Testis (tissue), 2 donors: ENCODE measurements at regions not wholly inside any gene's neighbourhood (a gene's known extent, or its start where the extent isn't known, plus 50 kb on each side); places are given as distances from the start of the nearest gene placed in this dataset.
"Not testable (repeated sequence)": the region's sequence is repeated elsewhere in the genome, so short reads cannot be mapped to it uniquely, and the experiment has no call there.

Source experiments
- DNase-seq: peaks from one replicate; pipeline ENCODE4 v3.0.0-alpha.2; 2019
- H3K27ac ChIP-seq, 2 donors: fragments of 200-600 bp; sonication (generic); one replicate each; pipeline ENCODE4 v1.5.1; 2019
- H3K27me3 ChIP-seq: fragments of 200-600 bp; sonication (generic); one replicate; pipeline ENCODE4 v1.5.1; 2019
- H3K36me3 ChIP-seq: fragments of 200-600 bp; sonication (generic); one replicate; pipeline ENCODE4 v1.5.1; 2017; ENCODE audit warnings: low read depth; ENCODE audit errors: missing control alignments
- H3K4me1 ChIP-seq: fragments of 200-600 bp; sonication (generic); one replicate; pipeline ENCODE4 v1.5.1; 2019
- H3K4me3 ChIP-seq, 2 donors: fragments of 200-600 bp; sonication (generic); one replicate each; pipeline ENCODE4 v1.5.1; 2017 to 2019
- H3K9me3 ChIP-seq: fragments of 200-600 bp; sonication (generic); one replicate; pipeline ENCODE4 v1.5.1; 2017
- POLR2A ChIP-seq: fragments of 450-650 bp; IDR thresholded peaks from one replicate; pipeline ENCODE4 v1.6.1; 2017; ENCODE audit warnings: antibody characterized with exemption, mild to moderate bottlenecking, moderate library complexity
- WGBS, 2 donors: methylation state at CpG; one replicate each; pipeline ENCODE4 v1.1.5; 2018; 5-methylcytosine and 5-hydroxymethylcytosine counted together
- intact Hi-C: fragments of 100-400 bp; cut with DNase I; formaldehyde crosslinking; loops from one replicate; pipeline ENCODE4 v1.15.1; 2023; ENCODE audit warnings: low total_unique reads
- TF ChIP-seq, protein P1 (sequence below), 3 experiments: fragments of 450-650 bp in 2 of 3; fragments of 200-600 bp in 1 of 3; sonication (generic) in 1 of 3; IDR thresholded peaks; one replicate each; pipeline ENCODE4 v1.5.1; 2016 to 2019; ENCODE audit warnings: antibody characterized with exemption in 3 of 3, mild to moderate bottlenecking in 2 of 3, moderate library complexity in 1 of 3

DNA sequence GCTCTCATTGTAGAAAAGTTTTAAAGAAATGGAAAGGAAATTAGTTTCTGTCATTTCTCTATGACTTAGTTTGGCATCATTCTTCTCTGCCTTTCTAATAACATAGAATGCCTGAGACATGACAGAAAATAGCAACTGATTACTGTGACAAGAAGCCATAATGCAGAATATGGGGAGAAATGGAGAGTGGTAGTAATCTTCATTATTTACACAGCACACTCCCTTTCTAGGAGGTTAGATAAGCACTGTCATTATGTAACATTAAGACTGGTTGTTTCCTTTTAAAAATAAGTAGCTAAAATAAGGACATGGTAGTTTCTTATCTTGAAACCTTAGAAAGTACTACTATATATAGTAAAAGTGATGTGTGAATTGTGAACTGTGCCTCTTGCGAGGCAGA is 1227.9 kb upstream of the PABPC4L start:
- Histone ChIP-seq H3K36me3 (no peaks in the 10 kb centered on the region), H3K4me3 (no peak overlapping the region), H3K27ac (no peak overlapping the region), H3K4me1 (no peaks in the 10 kb centered on the region), H3K9me3 (no peaks in the 10 kb centered on the region), H3K27me3 (no peaks in the 10 kb centered on the region)
- TF ChIP-seq, protein P1, sequence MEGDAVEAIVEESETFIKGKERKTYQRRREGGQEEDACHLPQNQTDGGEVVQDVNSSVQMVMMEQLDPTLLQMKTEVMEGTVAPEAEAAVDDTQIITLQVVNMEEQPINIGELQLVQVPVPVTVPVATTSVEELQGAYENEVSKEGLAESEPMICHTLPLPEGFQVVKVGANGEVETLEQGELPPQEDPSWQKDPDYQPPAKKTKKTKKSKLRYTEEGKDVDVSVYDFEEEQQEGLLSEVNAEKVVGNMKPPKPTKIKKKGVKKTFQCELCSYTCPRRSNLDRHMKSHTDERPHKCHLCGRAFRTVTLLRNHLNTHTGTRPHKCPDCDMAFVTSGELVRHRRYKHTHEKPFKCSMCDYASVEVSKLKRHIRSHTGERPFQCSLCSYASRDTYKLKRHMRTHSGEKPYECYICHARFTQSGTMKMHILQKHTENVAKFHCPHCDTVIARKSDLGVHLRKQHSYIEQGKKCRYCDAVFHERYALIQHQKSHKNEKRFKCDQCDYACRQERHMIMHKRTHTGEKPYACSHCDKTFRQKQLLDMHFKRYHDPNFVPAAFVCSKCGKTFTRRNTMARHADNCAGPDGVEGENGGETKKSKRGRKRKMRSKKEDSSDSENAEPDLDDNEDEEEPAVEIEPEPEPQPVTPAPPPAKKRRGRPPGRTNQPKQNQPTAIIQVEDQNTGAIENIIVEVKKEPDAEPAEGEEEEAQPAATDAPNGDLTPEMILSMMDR (IDR thresholded peaks at IDR 0.05): no peak
- TF ChIP-seq POLR2A: no peak
- intact Hi-C loops: no loop called here
- 88 to 92% methylated on average over 1 of the region's 1 CpG for WGBS, 2 donors
- DNase-seq: no peak

DNA sequence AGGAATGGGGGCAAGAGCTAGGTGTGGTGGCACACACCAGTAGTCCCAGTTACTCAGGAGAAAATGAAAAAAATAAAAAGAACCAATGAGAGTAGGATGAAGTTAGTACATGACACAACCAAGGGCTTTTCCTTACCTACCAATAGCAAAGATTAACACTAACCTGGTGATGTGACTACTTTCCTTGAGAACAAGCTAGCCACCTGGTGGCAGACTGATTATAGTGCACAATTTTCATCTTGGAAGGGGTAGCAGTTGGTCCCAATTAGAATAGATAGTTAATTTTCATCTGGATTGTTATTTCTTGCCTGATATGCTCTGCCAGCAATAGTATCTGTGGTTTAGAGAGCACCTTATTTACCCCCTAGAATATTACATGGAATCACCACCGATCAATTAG is 1216.8 kb upstream of the PABPC4L start:
- TF ChIP-seq, protein P1 (IDR thresholded peaks at IDR 0.05): no peak
- WGBS, 2 donors: 97% methylated on average over 1 of the region's 1 CpG
- Histone ChIP-seq H3K4me1 (no peaks in the 10 kb centered on the region), H3K27ac (no peak overlapping the region), H3K4me3 (no peak overlapping the region), H3K9me3 (no peaks in the 10 kb centered on the region), H3K36me3 (no peaks in the 10 kb centered on the region), H3K27me3 (no peaks in the 10 kb centered on the region)
- DNase-seq: no peak
- intact Hi-C loops: no loop called here

DNA sequence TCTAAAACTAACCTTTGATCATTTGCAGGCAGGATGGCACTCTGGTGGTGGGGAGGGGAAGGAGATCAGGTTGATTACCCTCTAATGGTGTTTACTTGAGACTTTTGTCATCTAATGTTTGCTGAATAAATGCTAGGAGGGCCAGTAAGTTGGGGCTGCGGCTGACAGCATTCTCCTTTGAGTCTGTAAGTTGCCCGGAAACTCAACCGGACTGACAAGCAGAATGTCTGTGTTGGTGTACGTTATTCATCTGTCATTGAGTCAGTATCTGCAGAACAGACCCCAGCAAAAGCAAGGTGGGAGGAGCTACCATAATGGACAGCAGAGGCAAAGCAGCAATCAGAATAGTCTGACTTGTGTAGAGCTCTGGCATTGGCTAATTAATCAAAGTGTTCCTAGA is 1210.6 kb upstream of the PABPC4L start:
- Histone ChIP-seq H3K27ac (no peak overlapping the region), H3K4me3 (no peak overlapping the region), H3K4me1 (no peaks in the 10 kb centered on the region), H3K36me3 (no peaks in the 10 kb centered on the region), H3K9me3 (no peaks in the 10 kb centered on the region), H3K27me3 (no peaks in the 10 kb centered on the region)
- WGBS, 2 donors: 90 to 92% methylated on average over 3 to 4 of the region's 4 CpGs
- no peak for TF ChIP-seq POLR2A
- TF ChIP-seq, protein P1 (IDR thresholded peaks at IDR 0.05): no peak
- intact Hi-C loops: no loop called here
- DNase-seq: no peak

DNA sequence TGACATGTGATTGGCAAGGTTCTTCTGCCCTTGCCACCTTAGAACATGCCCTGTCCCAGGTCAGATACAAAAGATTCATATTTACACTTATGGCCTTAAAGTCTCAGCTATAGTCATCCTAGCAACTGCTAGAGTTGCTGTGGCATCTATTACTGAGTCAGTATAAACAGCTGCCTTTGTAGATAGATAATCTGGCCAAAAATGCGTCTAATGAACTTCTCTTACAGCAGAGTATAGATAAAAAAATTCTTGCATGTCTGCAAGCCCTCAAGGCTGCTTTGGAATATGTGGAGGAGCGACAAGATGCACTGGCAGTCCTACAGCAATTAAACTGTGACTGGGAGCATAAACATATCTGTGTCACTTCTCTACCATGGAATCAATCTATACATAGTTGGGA is 1209.7 kb upstream of the PABPC4L start:
- no peak for TF ChIP-seq POLR2A
- TF ChIP-seq, protein P1 (IDR thresholded peaks at IDR 0.05): no peak
- WGBS, 2 donors: 35 to 42% methylated on average over 2 of the region's 2 CpGs

GRCh38 chr4:135409261-135409660 is 1207.7 kb upstream of the PABPC4L start:
- intact Hi-C loops, H3K27me3 ChIP-seq: not testable (repeated sequence)

More for the DNA sequence above, 1209.7 kb upstream of the PABPC4L start:
- H3K36me3 ChIP-seq: no peaks in the 10 kb centered on the region
- intact Hi-C loops: no loop called here
- no peaks in the 10 kb centered on the region for H3K9me3 ChIP-seq
- H3K4me3 ChIP-seq: no peak overlapping the region
- no peaks in the 10 kb centered on the region for H3K4me1 ChIP-seq
- H3K27ac ChIP-seq: no peak overlapping the region
- DNase-seq: no peak
- H3K27me3 ChIP-seq: no peaks in the 10 kb centered on the region

More at GRCh38 chr4:135409261-135409660, 1207.7 kb upstream of the PABPC4L start:
- not testable (repeated sequence) for H3K9me3 ChIP-seq, H3K4me1 ChIP-seq, H3K27ac ChIP-seq, H3K4me3 ChIP-seq, DNase-seq, H3K36me3 ChIP-seq
- 78 to 82% methylated on average over 4 of the region's 4 CpGs for WGBS, 2 donors
